Trophoblast cell (in vitro differentiated cells and primary cell): ENCODE measurements at regions not wholly inside any gene's neighbourhood (a gene's known extent, or its start where the extent isn't known, plus 50 kb on each side); places are given as distances from the start of the nearest gene placed in this dataset.

Source experiments
- DNase-seq, 2 donors: peaks; one replicate each; pipeline ENCODE4 v3.0.0-alpha.2; 2016
- H2AFZ ChIP-seq: 2 replicates; pipeline ENCODE4 v1.6.1; 2013; ENCODE audit warnings: low read length, moderate library complexity, mild to moderate bottlenecking; ENCODE audit not compliant: insufficient read depth, poor library complexity
- H2AK5ac ChIP-seq: 2 replicates; pipeline ENCODE4 v1.6.1; 2013; ENCODE audit warnings: mild to moderate bottlenecking, low read length
- H2BK120ac ChIP-seq: 2 replicates; pipeline ENCODE4 v1.6.1; 2013; ENCODE audit warnings: low read length, mild to moderate bottlenecking, moderate library complexity; ENCODE audit not compliant: insufficient read depth, poor library complexity
- H2BK12ac ChIP-seq: 2 replicates; pipeline ENCODE4 v1.6.1; 2013; ENCODE audit warnings: mild to moderate bottlenecking, low read length, moderate library complexity
- H2BK5ac ChIP-seq: 2 replicates; pipeline ENCODE4 v1.6.1; 2013; ENCODE audit warnings: low read length, low read depth, moderate library complexity, mild to moderate bottlenecking; ENCODE audit not compliant: poor library complexity
- H3K14ac ChIP-seq: 2 replicates; pipeline ENCODE4 v1.6.1; 2013; ENCODE audit warnings: mild to moderate bottlenecking, low read length
- H3K18ac ChIP-seq: 2 replicates; pipeline ENCODE4 v1.6.1; 2013; ENCODE audit warnings: mild to moderate bottlenecking, low read length
- H3K23ac ChIP-seq: 2 replicates; pipeline ENCODE4 v1.6.1; 2013; ENCODE audit warnings: low read length
- H3K27ac ChIP-seq: 2 replicates; pipeline ENCODE4 v1.5.1; 2013; ENCODE audit warnings: low read depth, mild to moderate bottlenecking, inconsistent platforms, low read length, moderate library complexity
- H3K27me3 ChIP-seq: 2 replicates; pipeline ENCODE4 v1.6.1; 2013; ENCODE audit warnings: inconsistent platforms, mild to moderate bottlenecking, low read length, moderate library complexity; ENCODE audit not compliant: insufficient read depth
- H3K36me3 ChIP-seq, 2 experiments: 1 replicate in 1 of 2; 2 replicates in 1 of 2; pipeline ENCODE4 v1.6.1; 2013; ENCODE audit warnings: low read length in 2 of 2, mild to moderate bottlenecking in 2 of 2, moderate library complexity in 1 of 2; ENCODE audit not compliant: insufficient read depth in 2 of 2, control insufficient read depth in 1 of 2
- H3K4ac ChIP-seq: 2 replicates; pipeline ENCODE4 v1.6.1; 2013; ENCODE audit warnings: low read depth, mild to moderate bottlenecking, low read length, moderate library complexity
- H3K4me1 ChIP-seq, 2 experiments: 1 replicate in 1 of 2; 2 replicates in 1 of 2; pipeline ENCODE4 v1.6.1; 2013; ENCODE audit warnings: low read length in 2 of 2, mild to moderate bottlenecking in 2 of 2, moderate library complexity in 1 of 2; ENCODE audit not compliant: insufficient read depth in 2 of 2, control insufficient read depth in 1 of 2
- H3K4me2 ChIP-seq: 2 replicates; pipeline ENCODE4 v1.6.1; 2013; ENCODE audit warnings: inconsistent platforms, mild to moderate bottlenecking, low read length, moderate library complexity
- H3K4me3 ChIP-seq: 2 replicates; pipeline ENCODE4 v1.5.1; 2013; ENCODE audit warnings: mild to moderate bottlenecking, low read depth, low read length, inconsistent platforms
- H3K79me1 ChIP-seq: one replicate; pipeline ENCODE4 v1.6.1; 2013; ENCODE audit warnings: low read length
- H3K79me2 ChIP-seq: 2 replicates; pipeline ENCODE4 v1.6.1; 2013; ENCODE audit warnings: low read length, mild to moderate bottlenecking; ENCODE audit not compliant: control insufficient read depth, insufficient read depth, poor library complexity
- H3K9ac ChIP-seq: 2 replicates; pipeline ENCODE4 v1.6.1; 2013; ENCODE audit warnings: mild to moderate bottlenecking, low read length
- H3K9me3 ChIP-seq: 2 replicates; pipeline ENCODE4 v1.6.1; 2013; ENCODE audit warnings: low read depth, mild to moderate bottlenecking, control low read depth, inconsistent platforms, low read length; ENCODE audit not compliant: insufficient read depth
- H4K12ac ChIP-seq: 2 replicates; pipeline ENCODE4 v1.6.1; 2013; ENCODE audit warnings: low read depth, mild to moderate bottlenecking, low read length, moderate library complexity
- H4K8ac ChIP-seq: 2 replicates; pipeline ENCODE4 v1.6.1; 2013; ENCODE audit warnings: low read depth, mild to moderate bottlenecking, low read length, moderate library complexity
- H4K91ac ChIP-seq: one replicate; pipeline ENCODE4 v1.6.1; 2013; ENCODE audit warnings: low read depth, mild to moderate bottlenecking, low read length, moderate library complexity
- WGBS: extraction: QIAGEN DNeasy Blood & Tissue Kit; methylation state at CpG from one replicate; pipeline ENCODE4 v1.1.7; 2013; ENCODE audit warnings: missing lambda C conversion rate; ENCODE audit not compliant: insufficient read length, insufficient coverage; ENCODE audit errors: extremely low coverage; 5-methylcytosine and 5-hydroxymethylcytosine counted together

DNA sequence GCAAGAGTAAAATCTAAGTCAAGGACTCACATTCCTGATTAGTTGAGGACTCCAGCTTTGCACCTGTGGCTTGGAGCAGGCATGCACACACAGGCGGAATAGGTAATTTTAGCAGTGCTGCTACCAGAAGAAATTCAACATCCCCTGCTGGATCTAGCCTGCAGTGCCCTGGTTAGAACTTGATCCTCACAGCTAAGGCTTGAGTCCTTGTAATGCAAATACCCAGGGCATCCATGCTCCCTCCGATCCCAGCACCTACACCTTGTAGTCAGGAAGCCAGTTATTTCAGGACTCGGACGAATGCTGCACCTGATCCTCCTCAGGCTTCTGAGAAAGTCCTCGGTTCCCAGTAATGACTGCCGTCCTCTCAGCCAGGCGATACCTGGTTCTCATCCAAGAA lies 309.0 kb upstream of the AMIGO2 start:
- no peak overlapping the region for H2BK5ac ChIP-seq
- H2AFZ ChIP-seq, result no peak overlapping the region
- no peak overlapping the region for H3K14ac ChIP-seq
- no peak overlapping the region for H3K23ac ChIP-seq
- DNase-seq, result no peak
- H2BK120ac ChIP-seq, result no peak overlapping the region
- no peaks in the 10 kb centered on the region for H3K9me3 ChIP-seq
- no peaks in the 10 kb centered on the region for H3K4me1 ChIP-seq
- H3K79me1 ChIP-seq, result no peaks in the 10 kb centered on the region
- H3K36me3 ChIP-seq, result no peaks in the 10 kb centered on the region
- no peak overlapping the region for H4K12ac ChIP-seq
- no peak overlapping the region for H3K27ac ChIP-seq
- WGBS, result no CpG with 5 or more reads among the region's 7 CpGs
- H3K4me2 ChIP-seq, result no peak overlapping the region
- H3K18ac ChIP-seq, result no peak overlapping the region
- no peak overlapping the region for H3K4me3 ChIP-seq
- H3K79me2 ChIP-seq, result no peaks in the 10 kb centered on the region
- no peak overlapping the region for H3K4ac ChIP-seq
- H2BK12ac ChIP-seq, result no peak overlapping the region
- H3K9ac ChIP-seq, result no peak overlapping the region
- no peak overlapping the region for H4K8ac ChIP-seq
- no peak overlapping the region for H2AK5ac ChIP-seq
- H4K91ac ChIP-seq, result no peak overlapping the region
- no peaks in the 10 kb centered on the region for H3K27me3 ChIP-seq

DNA sequence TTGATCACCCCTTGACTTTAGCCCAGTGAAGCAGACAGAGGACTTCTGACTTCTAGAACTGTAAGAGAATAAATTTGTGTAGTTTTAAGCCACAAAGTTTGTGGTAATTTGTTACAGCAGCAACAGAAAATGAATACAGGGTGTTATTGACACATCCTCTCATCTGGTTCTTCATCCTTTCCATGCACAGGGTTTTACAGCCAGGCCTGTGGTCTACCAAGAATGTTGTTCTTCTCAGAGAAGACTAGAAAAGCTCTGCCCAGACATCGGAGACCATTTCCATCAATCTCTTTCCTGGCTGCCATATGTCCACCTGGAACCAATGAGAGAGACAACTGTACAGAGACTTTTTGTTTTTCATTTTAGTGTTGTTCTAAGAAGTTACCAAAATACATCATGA lies 308.2 kb upstream of the AMIGO2 start:
- Histone ChIP-seq H3K79me1 (no peaks in the 10 kb centered on the region), H3K36me3 (no peaks in the 10 kb centered on the region), H3K4me3 (no peak overlapping the region), H3K4me1 (no peaks in the 10 kb centered on the region), H2BK12ac (no peak overlapping the region), H3K23ac (no peak overlapping the region), H4K12ac (no peak overlapping the region), H3K4me2 (no peak overlapping the region), H2AK5ac (no peak overlapping the region), H3K9ac (no peak overlapping the region), H3K27me3 (no peaks in the 10 kb centered on the region), H4K91ac (no peak overlapping the region), H2BK120ac (no peak overlapping the region), H3K27ac (no peak overlapping the region), H4K8ac (no peak overlapping the region), H3K4ac (no peak overlapping the region), H3K9me3 (no peaks in the 10 kb centered on the region), H3K14ac (no peak overlapping the region), H3K18ac (no peak overlapping the region), H2BK5ac (no peak overlapping the region), H3K79me2 (no peaks in the 10 kb centered on the region), H2AFZ (no peak overlapping the region)
- DNase-seq, result no peak
- no CpG with 5 or more reads among the region's 1 CpG for WGBS

DNA sequence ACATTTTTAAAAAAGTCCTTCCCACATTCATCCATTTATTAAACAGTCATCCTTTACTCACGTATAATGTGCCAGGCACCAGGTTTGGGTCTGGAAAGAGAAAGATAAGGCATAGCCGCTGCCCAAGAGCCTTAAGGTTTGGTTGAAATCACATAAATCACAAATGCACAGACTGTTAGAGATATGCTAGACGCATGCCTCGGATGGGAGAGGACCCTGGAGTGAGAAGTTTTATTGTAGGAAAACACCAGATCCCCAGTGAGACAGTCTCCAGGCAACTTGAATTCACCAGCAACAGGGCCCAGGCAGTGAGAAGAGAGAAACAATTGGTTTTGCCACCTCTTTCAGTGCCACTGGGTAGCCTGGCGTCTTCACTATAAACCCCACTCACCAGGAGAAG lies 305.9 kb upstream of the AMIGO2 start:
- no peak for DNase-seq
- H3K4me1 ChIP-seq, result no peaks in the 10 kb centered on the region
- WGBS, result no CpG with 5 or more reads among the region's 5 CpGs
- H3K27me3 ChIP-seq, result no peaks in the 10 kb centered on the region
- no peak overlapping the region for H3K4me2 ChIP-seq
- no peak overlapping the region for H3K9ac ChIP-seq
- no peaks in the 10 kb centered on the region for H3K79me2 ChIP-seq
- no peak overlapping the region for H3K27ac ChIP-seq
- H3K36me3 ChIP-seq, result no peaks in the 10 kb centered on the region
- no peak overlapping the region for H3K4me3 ChIP-seq
- no peaks in the 10 kb centered on the region for H3K9me3 ChIP-seq
- no peak overlapping the region for H2AFZ ChIP-seq
- H3K14ac ChIP-seq, result no peak overlapping the region
- H4K91ac ChIP-seq, result no peak overlapping the region
- no peak overlapping the region for H2AK5ac ChIP-seq
- no peak overlapping the region for H2BK5ac ChIP-seq
- H3K23ac ChIP-seq, result no peak overlapping the region
- H2BK12ac ChIP-seq, result no peak overlapping the region
- no peak overlapping the region for H4K12ac ChIP-seq
- H2BK120ac ChIP-seq, result no peak overlapping the region
- no peaks in the 10 kb centered on the region for H3K79me1 ChIP-seq
- H3K4ac ChIP-seq, result no peak overlapping the region
- H3K18ac ChIP-seq, result no peak overlapping the region
- no peak overlapping the region for H4K8ac ChIP-seq

DNA sequence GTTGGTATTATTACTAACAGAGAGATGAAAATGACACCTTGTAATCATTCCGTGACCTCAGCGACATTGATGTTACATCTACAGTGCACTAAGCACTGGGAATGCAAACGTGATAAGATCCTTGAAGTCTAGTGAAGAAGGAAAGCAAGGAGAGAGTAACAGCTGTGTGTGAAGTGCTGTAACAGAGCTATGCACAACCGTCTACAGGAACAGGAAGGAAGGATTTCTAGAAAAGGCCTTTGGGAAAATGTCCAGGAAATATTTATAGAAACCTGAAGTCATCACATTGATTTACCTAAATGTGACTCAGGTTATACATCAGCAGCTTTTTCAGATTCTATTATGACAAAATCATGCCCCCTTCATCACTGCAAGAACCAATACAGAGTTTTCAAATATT lies 304.2 kb upstream of the AMIGO2 start:
- H3K14ac ChIP-seq, result no peak overlapping the region
- WGBS, result no CpG with 5 or more reads among the region's 4 CpGs
- no peak overlapping the region for H3K27ac ChIP-seq
- H3K79me1 ChIP-seq, result no peaks in the 10 kb centered on the region
- no peaks in the 10 kb centered on the region for H3K79me2 ChIP-seq
- no peak overlapping the region for H2AFZ ChIP-seq
- no peak for DNase-seq
- H3K9ac ChIP-seq, result no peak overlapping the region
- H3K4me1 ChIP-seq, result no peaks in the 10 kb centered on the region
- no peak overlapping the region for H4K8ac ChIP-seq
- no peaks in the 10 kb centered on the region for H3K9me3 ChIP-seq
- H3K23ac ChIP-seq, result no peak overlapping the region
- no peak overlapping the region for H4K91ac ChIP-seq
- no peak overlapping the region for H2BK120ac ChIP-seq
- H3K4me2 ChIP-seq, result no peak overlapping the region
- H3K36me3 ChIP-seq, result no peaks in the 10 kb centered on the region
- H3K4ac ChIP-seq, result no peak overlapping the region
- no peak overlapping the region for H2BK12ac ChIP-seq
- H3K18ac ChIP-seq, result no peak overlapping the region
- no peak overlapping the region for H2BK5ac ChIP-seq
- no peak overlapping the region for H3K4me3 ChIP-seq
- no peaks in the 10 kb centered on the region for H3K27me3 ChIP-seq
- no peak overlapping the region for H4K12ac ChIP-seq
- H2AK5ac ChIP-seq, result no peak overlapping the region
